NCI-H524 treated with DMSO at 0.1 percent for 48 hours (cell line): ENCODE measurements at regions not wholly inside any gene's neighbourhood (a gene's known extent, or its start where the extent isn't known, plus 50 kb on each side); places are given as distances from the start of the nearest gene placed in this dataset.

Experiments used
- DNase-seq: peaks from one replicate; lab custom pipeline; 2025; lab: John Stamatoyannopoulos, UW

GRCh38 chr2:129656081-129656598 is 323.3 kb upstream of the RAB6C start:
- no peak for DNase-seq

GRCh38 chr2:129658430-129658829 is 321.0 kb upstream of the RAB6C start:
- no peak for DNase-seq

- DNase-seq = no peak
These were observed 317.5 kb upstream of the RAB6C start for GRCh38 chr2:129661935-129662334.

- DNase-seq = no peak
These were observed 311.9 kb upstream of the RAB6C start for GRCh38 chr2:129667577-129667976.

- no peak for DNase-seq
These were observed 306.9 kb upstream of the RAB6C start for GRCh38 chr2:129672521-129672920.

GRCh38 chr2:129673234-129673633 is 306.2 kb upstream of the RAB6C start:
- no peak for DNase-seq

GRCh38 chr2:129673847-129674711 is 305.4 kb upstream of the RAB6C start:
- DNase-seq = no peak

- no peak for DNase-seq
These were observed 300.7 kb upstream of the RAB6C start for GRCh38 chr2:129678751-129679150.

- no peak for DNase-seq
These were observed 297.7 kb upstream of the RAB6C start for GRCh38 chr2:129681788-129682187.

GRCh38 chr2:129689653-129690448 is 289.6 kb upstream of the RAB6C start:
- DNase-seq = no peak

GRCh38 chr2:129695496-129695895 is 284.0 kb upstream of the RAB6C start:
- no peak for DNase-seq

GRCh38 chr2:129698593-129698992 is 280.9 kb upstream of the RAB6C start:
- DNase-seq = no peak

- no peak for DNase-seq
These were observed 279.5 kb upstream of the RAB6C start for GRCh38 chr2:129699781-129700573.

- no peak for DNase-seq
These were observed 276.9 kb upstream of the RAB6C start for GRCh38 chr2:129702416-129703176.

GRCh38 chr2:129705085-129705484 is 274.4 kb upstream of the RAB6C start:
- DNase-seq = no peak

GRCh38 chr2:129707800-129708199 is 271.7 kb upstream of the RAB6C start:
- DNase-seq = no peak

GRCh38 chr2:129708221-129708967 is 271.1 kb upstream of the RAB6C start:
- DNase-seq = no peak

- no peak for DNase-seq
These were observed 270.2 kb upstream of the RAB6C start for GRCh38 chr2:129709001-129709955.

GRCh38 chr2:129709956-129710598 is 269.4 kb upstream of the RAB6C start:
- DNase-seq = no peak
